CD8-positive, alpha-beta memory T cell (primary cell): ENCODE measurements at regions not wholly inside any gene's neighbourhood (a gene's known extent, or its start where the extent isn't known, plus 50 kb on each side); places are given as distances from the start of the nearest gene placed in this dataset.
A peak's percentile ranks its signal among the peaks of the same experiment; 100 is the strongest.
"Not testable (repeated sequence)": the region's sequence is repeated elsewhere in the genome, so short reads cannot be mapped to it uniquely, and the experiment has no call there.

Experiments used
- CTCF ChIA-PET: fragments of 350-600 bp; sonication (Branson Sonifier 250); formaldehyde crosslinking; loops from one replicate; lab custom pipeline; 2021; ENCODE audit warnings: antibody characterized with exemption; lab: Charles Lee
- POLR2A ChIA-PET: fragments of 350-600 bp; sonication (Branson Sonifier 250); formaldehyde crosslinking; loops from one replicate; lab custom pipeline; 2021; ENCODE audit warnings: antibody characterized with exemption; lab: Charles Lee
- DNase-seq, 5 donors: peaks; one replicate each; pipeline versions ENCODE4 v3.0.0 to v3.0.0-alpha.2; 2020 to 2022; ENCODE audit warnings: mixed read lengths in 1 of 5
- H3K27ac ChIP-seq: one replicate; pipeline ENCODE4 v1.7.0; 2013; ENCODE audit warnings: low read depth, mild to moderate bottlenecking, low read length, moderate library complexity
- H3K27me3 ChIP-seq: 2 replicates; pipeline ENCODE4 v1.7.0; 2013; ENCODE audit warnings: low read length, mild to moderate bottlenecking; ENCODE audit not compliant: insufficient read depth, poor library complexity, severe bottlenecking
- H3K36me3 ChIP-seq: 2 replicates; pipeline ENCODE4 v1.7.0; 2013; ENCODE audit warnings: mild to moderate bottlenecking, low read length, moderate library complexity; ENCODE audit not compliant: insufficient read depth
- H3K4me1 ChIP-seq: 2 replicates; pipeline ENCODE4 v1.7.0; 2013; ENCODE audit warnings: mild to moderate bottlenecking, low read length, moderate library complexity; ENCODE audit not compliant: insufficient read depth
- H3K4me3 ChIP-seq: 2 replicates; pipeline ENCODE4 v1.7.0; 2013; ENCODE audit warnings: mild to moderate bottlenecking, low read length
- H3K9me3 ChIP-seq: 2 replicates; pipeline ENCODE4 v1.7.0; 2013; ENCODE audit warnings: mild to moderate bottlenecking, low read length
- H3K27ac Mint-ChIP-seq, 8 donors: one replicate each; pipeline ENCODE4 v1.8.0; 2020 to 2021; ENCODE audit warnings: mixed read lengths in 8 of 8, mild to moderate bottlenecking in 6 of 8, inconsistent platforms in 3 of 8, moderate library complexity in 3 of 8
- H3K27me3 Mint-ChIP-seq, 2 donors: one replicate each; pipeline ENCODE4 v1.8.0; 2020 to 2021; ENCODE audit warnings: mixed read lengths in 2 of 2, mild to moderate bottlenecking in 1 of 2, moderate library complexity in 1 of 2
- H3K36me3 Mint-ChIP-seq, 3 donors: one replicate each; pipeline ENCODE4 v1.8.0; 2020 to 2021; ENCODE audit warnings: mixed read lengths in 3 of 3, inconsistent platforms in 1 of 3, mild to moderate bottlenecking in 1 of 3
- H3K4me1 Mint-ChIP-seq, 3 donors: one replicate each; pipeline ENCODE4 v1.8.0; 2020 to 2021; ENCODE audit warnings: mixed read lengths in 3 of 3, inconsistent platforms in 1 of 3, mild to moderate bottlenecking in 1 of 3
- H3K4me3 Mint-ChIP-seq, 7 donors: one replicate each; pipeline ENCODE4 v1.8.0; 2020 to 2021; ENCODE audit warnings: mixed read lengths in 7 of 7, mild to moderate bottlenecking in 6 of 7, moderate library complexity in 4 of 7, inconsistent platforms in 2 of 7
- H3K9me3 Mint-ChIP-seq, 5 donors: one replicate each; pipeline ENCODE4 v1.8.0; 2020 to 2022; ENCODE audit warnings: mixed read lengths in 5 of 5, mild to moderate bottlenecking in 3 of 5, moderate library complexity in 2 of 5, inconsistent platforms in 1 of 5

GRCh38 chr1:121021716-121022115 lies 132.1 kb downstream of the PPIAL4A start:
- H3K4me1 Mint-ChIP-seq, H3K27ac Mint-ChIP-seq, CTCF ChIA-PET, H3K4me3 ChIP-seq, H3K27me3 Mint-ChIP-seq, POLR2A ChIA-PET, H3K27ac ChIP-seq, H3K36me3 ChIP-seq, H3K9me3 Mint-ChIP-seq, H3K27me3 ChIP-seq, DNase-seq, H3K36me3 Mint-ChIP-seq, H3K9me3 ChIP-seq, H3K4me1 ChIP-seq, H3K4me3 Mint-ChIP-seq: not testable (repeated sequence)

GRCh38 chr1:121032878-121033494 lies 143.4 kb downstream of the PPIAL4A start:
- H3K36me3 Mint-ChIP-seq, H3K4me3 Mint-ChIP-seq, CTCF ChIA-PET, POLR2A ChIA-PET, H3K9me3 Mint-ChIP-seq, H3K4me1 Mint-ChIP-seq, H3K27me3 Mint-ChIP-seq, H3K4me1 ChIP-seq, DNase-seq, H3K36me3 ChIP-seq, H3K27me3 ChIP-seq, H3K4me3 ChIP-seq, H3K27ac Mint-ChIP-seq, H3K9me3 ChIP-seq, H3K27ac ChIP-seq: not testable (repeated sequence)

GRCh38 chr1:121036792-121037191 lies 147.2 kb downstream of the PPIAL4A start:
- H3K27me3 ChIP-seq, CTCF ChIA-PET, POLR2A ChIA-PET, H3K4me3 ChIP-seq, H3K4me3 Mint-ChIP-seq, H3K4me1 Mint-ChIP-seq, H3K27ac ChIP-seq, H3K9me3 Mint-ChIP-seq, H3K27ac Mint-ChIP-seq, H3K4me1 ChIP-seq, H3K9me3 ChIP-seq, H3K36me3 ChIP-seq, H3K36me3 Mint-ChIP-seq, DNase-seq, H3K27me3 Mint-ChIP-seq: not testable (repeated sequence)

- H3K9me3 Mint-ChIP-seq, H3K4me3 Mint-ChIP-seq, H3K4me1 Mint-ChIP-seq, POLR2A ChIA-PET, DNase-seq, H3K36me3 Mint-ChIP-seq, CTCF ChIA-PET, H3K27me3 Mint-ChIP-seq, H3K27ac Mint-ChIP-seq, H3K27me3 ChIP-seq, H3K4me1 ChIP-seq, H3K4me3 ChIP-seq, H3K36me3 ChIP-seq, H3K9me3 ChIP-seq, H3K27ac ChIP-seq: not testable (repeated sequence)
Observed at GRCh38 chr1:121040974-121041373, 143.2 kb downstream of the FAM72B start.

DNA sequence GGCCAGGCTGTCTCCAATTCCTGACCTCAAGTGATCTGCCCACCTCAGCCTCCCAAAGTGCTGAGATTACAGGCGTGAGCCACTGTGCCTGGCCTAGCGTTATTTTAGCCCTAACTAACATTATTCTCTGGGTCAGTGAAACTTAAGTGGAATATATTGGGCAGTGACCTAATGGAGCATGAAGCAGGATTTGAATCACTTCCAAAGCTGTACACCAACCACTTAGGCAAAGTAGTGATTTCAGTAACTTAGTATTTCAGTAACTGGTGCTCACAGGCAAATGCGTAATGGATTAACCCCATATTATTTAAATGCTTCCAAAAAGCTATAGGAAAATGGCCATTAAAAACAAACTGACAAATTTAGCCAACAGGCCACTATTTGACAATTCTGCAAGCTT lies 142.6 kb downstream of the FAM72B start:
- H3K36me3 Mint-ChIP-seq, H3K4me3 ChIP-seq, H3K4me1 Mint-ChIP-seq, H3K27ac ChIP-seq, H3K9me3 Mint-ChIP-seq, H3K27me3 ChIP-seq, H3K27ac Mint-ChIP-seq, H3K4me1 ChIP-seq, H3K27me3 Mint-ChIP-seq, H3K4me3 Mint-ChIP-seq, CTCF ChIA-PET, DNase-seq, POLR2A ChIA-PET, H3K9me3 ChIP-seq, H3K36me3 ChIP-seq: not testable (repeated sequence)

GRCh38 chr1:121042882-121043281 lies 141.3 kb downstream of the FAM72B start:
- CTCF ChIA-PET, H3K36me3 ChIP-seq, H3K4me1 ChIP-seq, H3K27me3 Mint-ChIP-seq, H3K27ac Mint-ChIP-seq, H3K36me3 Mint-ChIP-seq, H3K9me3 Mint-ChIP-seq, DNase-seq, POLR2A ChIA-PET, H3K27me3 ChIP-seq, H3K4me1 Mint-ChIP-seq, H3K4me3 ChIP-seq, H3K27ac ChIP-seq, H3K9me3 ChIP-seq, H3K4me3 Mint-ChIP-seq: not testable (repeated sequence)

DNA sequence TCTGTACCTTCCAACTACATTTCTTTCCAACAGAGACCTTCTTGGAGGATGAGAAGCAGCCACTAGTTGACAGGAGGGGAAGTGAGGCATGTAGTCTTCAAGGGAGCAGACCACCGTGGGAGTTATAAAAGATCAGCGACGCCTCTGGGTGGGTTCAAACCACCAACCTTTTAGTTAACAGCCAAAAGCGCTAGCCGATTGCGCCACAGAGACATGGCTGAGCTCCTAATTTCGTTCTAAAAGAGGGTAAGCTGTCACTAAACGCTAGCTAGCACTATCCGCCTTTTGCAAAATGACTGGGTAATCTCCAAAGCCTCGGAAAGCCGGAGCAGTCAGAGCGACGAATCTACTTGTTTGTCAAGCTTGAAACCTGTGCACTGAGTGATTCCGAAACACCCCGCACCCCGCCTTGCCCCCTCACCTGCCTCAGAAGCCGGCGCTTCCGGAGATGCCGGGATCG lies 135.8 kb downstream of the FAM72B start:
- H3K9me3 ChIP-seq, DNase-seq, POLR2A ChIA-PET, H3K4me1 ChIP-seq, H3K36me3 ChIP-seq, H3K4me1 Mint-ChIP-seq, H3K27me3 ChIP-seq, H3K27ac Mint-ChIP-seq, H3K27ac ChIP-seq, H3K36me3 Mint-ChIP-seq, CTCF ChIA-PET, H3K4me3 ChIP-seq, H3K9me3 Mint-ChIP-seq: not testable (repeated sequence)
- Mint-ChIP-seq H3K4me3 (peak overlapping the region in 2 of 7 donors; percentile 5 to 13), H3K27me3 (peaks cover 7 to 13% of the 10 kb centered on the region in 2 donors)

- H3K27ac Mint-ChIP-seq, H3K27me3 ChIP-seq, H3K36me3 ChIP-seq, H3K4me1 Mint-ChIP-seq, H3K27ac ChIP-seq, H3K4me1 ChIP-seq, CTCF ChIA-PET, H3K36me3 Mint-ChIP-seq, H3K9me3 Mint-ChIP-seq, DNase-seq, POLR2A ChIA-PET, H3K9me3 ChIP-seq, H3K4me3 ChIP-seq: not testable (repeated sequence)
- Mint-ChIP-seq H3K4me3 (peak overlapping the region in 1 of 7 donors; percentile 5), H3K27me3 (peaks cover 7 to 13% of the 10 kb centered on the region in 2 donors)
Observed at GRCh38 chr1:121048769-121049443, 135.2 kb downstream of the FAM72B start.
